Gastroesophageal sphincter (tissue), 4 donors: ENCODE measurements at regions not wholly inside any gene's neighbourhood (a gene's known extent, or its start where the extent isn't known, plus 50 kb on each side); places are given as distances from the start of the nearest gene placed in this dataset.

ENCODE experiments used
- ATAC-seq: fragments of 150-250 bp; one replicate; pipeline ENCODE4 v1.9.1; 2016; ENCODE audit warnings: mild to moderate bottlenecking, moderate library complexity
- H3K27ac ChIP-seq, 4 donors: fragments of 200-600 bp; sonication (generic) in 3 of 4; 1 replicate in 3 of 4; 2 replicates in 1 of 4; pipeline ENCODE4 v1.5.1; 2016 to 2019
- H3K27me3 ChIP-seq: fragments of 200-600 bp; sonication (generic); one replicate; pipeline ENCODE4 v1.5.1; 2019
- H3K36me3 ChIP-seq, 2 donors: fragments of 200-600 bp; sonication (generic); one replicate each; pipeline ENCODE4 v1.5.1; 2019; ENCODE audit warnings: control low read depth in 1 of 2
- H3K4me1 ChIP-seq, 3 donors: fragments of 200-600 bp; sonication (generic); 1 replicate in 2 of 3; 2 replicates in 1 of 3; pipeline ENCODE4 v1.5.1; 2016 to 2019; ENCODE audit warnings: control low read depth in 2 of 3
- H3K4me3 ChIP-seq, 2 donors: fragments of 200-600 bp; sonication (generic); one replicate each; pipeline ENCODE4 v1.5.1; 2019; ENCODE audit warnings: mild to moderate bottlenecking in 1 of 2, moderate library complexity in 1 of 2
- H3K9me3 ChIP-seq, 3 donors: fragments of 200-600 bp; sonication (generic); one replicate each; pipeline ENCODE4 v1.5.1; 2017 to 2019; ENCODE audit warnings: control low read depth in 2 of 3
- EP300 ChIP-seq: sonication (generic); formaldehyde crosslinking; IDR thresholded peaks from one replicate; pipeline ENCODE4 v1.6.1; 2017; ENCODE audit warnings: antibody characterized with exemption, mild to moderate bottlenecking
- POLR2A ChIP-seq, 2 donors: fragments of 450-650 bp; IDR thresholded peaks; one replicate each; pipeline ENCODE4 v1.6.1; 2017; ENCODE audit warnings: antibody characterized with exemption in 2 of 2, mild to moderate bottlenecking in 2 of 2, moderate library complexity in 1 of 2
- POLR2AphosphoS5 ChIP-seq: sonication (generic); formaldehyde crosslinking; IDR thresholded peaks from one replicate; pipeline ENCODE4 v1.6.1; 2017; ENCODE audit warnings: antibody characterized with exemption
- WGBS, 2 donors: methylation state at CpG; one replicate each; pipeline ENCODE4 v1.1.5; 2018; ENCODE audit warnings: low coverage in 1 of 2; 5-methylcytosine and 5-hydroxymethylcytosine counted together
- TF ChIP-seq, protein P1 (sequence below), 4 experiments: fragments of 200-600 bp in 2 of 4; fragments of 450-650 bp in 2 of 4; sonication (generic) in 1 of 4; IDR thresholded peaks; one replicate each; pipeline ENCODE4 v1.5.1; 2017 to 2019; ENCODE audit warnings: antibody characterized with exemption in 4 of 4, mild to moderate bottlenecking in 2 of 4, moderate library complexity in 2 of 4

GRCh38 chr7:90111-91063 lies 102.0 kb upstream of the FAM20C start:
- ATAC-seq: no peak
- H3K27me3 ChIP-seq: no peaks in the 10 kb centered on the region
- 83 to 84% methylated on average over 12 of the region's 13 CpGs for WGBS, 2 donors
- TF ChIP-seq POLR2AphosphoS5: no peak
- TF ChIP-seq POLR2A (IDR thresholded peaks at IDR 0.05): no peak
- TF ChIP-seq, protein P1, sequence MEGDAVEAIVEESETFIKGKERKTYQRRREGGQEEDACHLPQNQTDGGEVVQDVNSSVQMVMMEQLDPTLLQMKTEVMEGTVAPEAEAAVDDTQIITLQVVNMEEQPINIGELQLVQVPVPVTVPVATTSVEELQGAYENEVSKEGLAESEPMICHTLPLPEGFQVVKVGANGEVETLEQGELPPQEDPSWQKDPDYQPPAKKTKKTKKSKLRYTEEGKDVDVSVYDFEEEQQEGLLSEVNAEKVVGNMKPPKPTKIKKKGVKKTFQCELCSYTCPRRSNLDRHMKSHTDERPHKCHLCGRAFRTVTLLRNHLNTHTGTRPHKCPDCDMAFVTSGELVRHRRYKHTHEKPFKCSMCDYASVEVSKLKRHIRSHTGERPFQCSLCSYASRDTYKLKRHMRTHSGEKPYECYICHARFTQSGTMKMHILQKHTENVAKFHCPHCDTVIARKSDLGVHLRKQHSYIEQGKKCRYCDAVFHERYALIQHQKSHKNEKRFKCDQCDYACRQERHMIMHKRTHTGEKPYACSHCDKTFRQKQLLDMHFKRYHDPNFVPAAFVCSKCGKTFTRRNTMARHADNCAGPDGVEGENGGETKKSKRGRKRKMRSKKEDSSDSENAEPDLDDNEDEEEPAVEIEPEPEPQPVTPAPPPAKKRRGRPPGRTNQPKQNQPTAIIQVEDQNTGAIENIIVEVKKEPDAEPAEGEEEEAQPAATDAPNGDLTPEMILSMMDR (IDR thresholded peaks at IDR 0.05): no peak
- no peak for TF ChIP-seq EP300
- peaks cover 0 to 51% (median 22%) of the 10 kb centered on the region in 3 donors for H3K4me1 ChIP-seq
- H3K4me3 ChIP-seq: no peak overlapping the region
- H3K9me3 ChIP-seq: no peaks in the 10 kb centered on the region
- H3K36me3 ChIP-seq: no peaks in the 10 kb centered on the region
- peak overlapping the region in 3 of 4 donors; percentile 22 to 70 (median 63) for H3K27ac ChIP-seq

- H3K4me3 ChIP-seq: no peak overlapping the region
- no peak overlapping the region for H3K27ac ChIP-seq
- no peak for TF ChIP-seq POLR2AphosphoS5
- TF ChIP-seq POLR2A (IDR thresholded peaks at IDR 0.05): no peak
- TF ChIP-seq EP300: no peak
- TF ChIP-seq, protein P1 (IDR thresholded peaks at IDR 0.05): no peak
- 63 to 100% methylated on average over 1 to 4 of the region's 18 CpGs for WGBS, 2 donors
- no peaks in the 10 kb centered on the region for H3K9me3 ChIP-seq
- peaks cover 0 to 39% (median 17%) of the 10 kb centered on the region in 3 donors for H3K4me1 ChIP-seq
- H3K36me3 ChIP-seq: no peaks in the 10 kb centered on the region
- no peaks in the 10 kb centered on the region for H3K27me3 ChIP-seq
- no peak for ATAC-seq
These were observed 100.8 kb upstream of the FAM20C start for GRCh38 chr7:91396-92175.

DNA sequence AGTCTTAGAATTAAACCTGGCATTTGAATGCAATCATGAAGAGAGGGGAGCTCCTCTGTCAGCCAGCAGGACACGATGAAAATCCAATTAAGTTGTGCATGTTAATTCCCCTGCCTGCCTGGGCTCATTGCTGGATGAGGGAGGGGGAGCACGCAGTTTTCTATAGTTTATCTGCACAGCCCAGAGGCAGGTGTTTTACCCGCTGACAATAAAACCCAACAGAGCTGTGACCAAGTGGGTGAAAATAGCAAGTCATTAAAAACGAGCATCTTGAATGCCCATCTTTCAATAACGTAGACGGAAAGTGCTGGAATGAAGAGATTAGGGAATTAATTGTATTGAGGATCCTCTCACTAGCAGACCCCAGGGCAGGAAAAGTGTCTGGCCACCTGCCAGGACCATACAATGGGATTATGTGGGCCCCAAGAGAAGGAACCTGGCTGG lies 100.1 kb upstream of the FAM20C start:
- no peak overlapping the region for H3K4me3 ChIP-seq
- H3K9me3 ChIP-seq: no peaks in the 10 kb centered on the region
- 78 to 80% methylated on average over 4 to 5 of the region's 6 CpGs for WGBS, 2 donors
- no peak overlapping the region for H3K27ac ChIP-seq
- TF ChIP-seq POLR2AphosphoS5 (no peak), EP300 (no peak), POLR2A (IDR thresholded peaks at IDR 0.05) (no peak)
- TF ChIP-seq, protein P1 (IDR thresholded peaks at IDR 0.05): no peak
- peaks cover 0 to 33% (median 17%) of the 10 kb centered on the region in 3 donors for H3K4me1 ChIP-seq
- H3K27me3 ChIP-seq: no peaks in the 10 kb centered on the region
- no peaks in the 10 kb centered on the region for H3K36me3 ChIP-seq
- ATAC-seq: no peak

GRCh38 chr7:92888-93672 lies 99.3 kb upstream of the FAM20C start:
- no peak for ATAC-seq
- Histone ChIP-seq H3K4me3 (no peak overlapping the region), H3K36me3 (no peaks in the 10 kb centered on the region), H3K27me3 (no peaks in the 10 kb centered on the region), H3K9me3 (peaks cover 0 to 3% (median 0%) of the 10 kb centered on the region in 3 donors), H3K4me1 (peaks cover 0 to 27% (median 17%) of the 10 kb centered on the region in 3 donors), H3K27ac (no peak overlapping the region)
- TF ChIP-seq, protein P1 (IDR thresholded peaks at IDR 0.05): no peak
- TF ChIP-seq POLR2AphosphoS5 (no peak), EP300 (no peak)
- 68 to 90% methylated on average over 8 to 14 of the region's 27 CpGs for WGBS, 2 donors
